DMS 273 (cell line): ENCODE measurements at regions not wholly inside any gene's neighbourhood (a gene's known extent, or its start where the extent isn't known, plus 50 kb on each side); places are given as distances from the start of the nearest gene placed in this dataset.
A peak's percentile ranks its signal among the peaks of the same experiment; 100 is the strongest.
"Not testable (repeated sequence)": the region's sequence is repeated elsewhere in the genome, so short reads cannot be mapped to it uniquely, and the experiment has no call there.

Source experiments
- DNase-seq: peaks from one replicate; lab custom pipeline; 2025; ENCODE audit not compliant: unreplicated experiment; lab: John Stamatoyannopoulos, UW

GRCh38 chr6:8969747-8970146, 534.4 kb upstream of the SLC35B3 start:
- no peak for DNase-seq

GRCh38 chr6:8958894-8959511, 523.7 kb upstream of the SLC35B3 start:
- DNase-seq = no peak

- DNase-seq = no peak
Measured at GRCh38 chr6:8953310-8953709, 518.0 kb upstream of the SLC35B3 start.

- DNase-seq = no peak
Measured at GRCh38 chr6:8948733-8949132, 513.4 kb upstream of the SLC35B3 start.

- DNase-seq = no peak
Measured at GRCh38 chr6:8947900-8948299, 512.6 kb upstream of the SLC35B3 start.

GRCh38 chr6:8944548-8944947, 509.2 kb upstream of the SLC35B3 start:
- no peak for DNase-seq

- no peak for DNase-seq
Measured at GRCh38 chr6:8943073-8943472, 507.7 kb upstream of the SLC35B3 start.

GRCh38 chr6:8941577-8941976, 506.2 kb upstream of the SLC35B3 start:
- DNase-seq = no peak

- DNase-seq = no peak
Measured at GRCh38 chr6:8940356-8940755, 505.0 kb upstream of the SLC35B3 start.

GRCh38 chr6:8939615-8940014, 504.3 kb upstream of the SLC35B3 start:
- DNase-seq = no peak

GRCh38 chr6:8934318-8934717, 499.0 kb upstream of the SLC35B3 start:
- DNase-seq = no peak

- no peak for DNase-seq
Measured at GRCh38 chr6:8930009-8930408, 494.7 kb upstream of the SLC35B3 start.

- not testable (repeated sequence) for DNase-seq
Measured at GRCh38 chr6:8920244-8920643, 484.9 kb upstream of the SLC35B3 start.

GRCh38 chr6:8918196-8918595, 482.9 kb upstream of the SLC35B3 start:
- DNase-seq = no peak

- DNase-seq = no peak
Measured at GRCh38 chr6:8914700-8915099, 479.4 kb upstream of the SLC35B3 start.

GRCh38 chr6:8908638-8909037, 473.3 kb upstream of the SLC35B3 start:
- DNase-seq = no peak

- no peak for DNase-seq
Measured at GRCh38 chr6:8906699-8907098, 471.4 kb upstream of the SLC35B3 start.

- DNase-seq = no peak
Measured at GRCh38 chr6:8905757-8906156, 470.4 kb upstream of the SLC35B3 start.

GRCh38 chr6:8904754-8905153, 469.4 kb upstream of the SLC35B3 start:
- peak; percentile 44 for DNase-seq

- DNase-seq = no peak
Measured at GRCh38 chr6:8900056-8900455, 464.7 kb upstream of the SLC35B3 start.

- no peak for DNase-seq
Measured at GRCh38 chr6:8889514-8889913, 454.2 kb upstream of the SLC35B3 start.

GRCh38 chr6:8888468-8888867, 453.1 kb upstream of the SLC35B3 start:
- DNase-seq = peak; percentile 7

GRCh38 chr6:8881663-8882062, 446.3 kb upstream of the SLC35B3 start:
- no peak for DNase-seq

GRCh38 chr6:8879334-8879733, 444.0 kb upstream of the SLC35B3 start:
- DNase-seq = no peak
